ENCODE measurements at regions not wholly inside any gene's neighbourhood (a gene's known extent, or its start where the extent isn't known, plus 50 kb on each side); places are given as distances from the start of the nearest gene placed in this dataset.

GRCh38 chr20:22204801-22205200, 379.6 kb downstream of the FOXA2 start:
- TF ChIP-seq POLR2AphosphoS5 (IDR thresholded peaks at IDR 0.05) (no peak), CTCF (IDR thresholded peaks at IDR 0.05) (no peak)

Data from breast epithelium (tissue), 3 donors.